ENCODE measurements at regions not wholly inside any gene's neighbourhood (a gene's known extent, or its start where the extent isn't known, plus 50 kb on each side); places are given as distances from the start of the nearest gene placed in this dataset.
"Not testable (repeated sequence)": the region's sequence is repeated elsewhere in the genome, so short reads cannot be mapped to it uniquely, and the experiment has no call there.

GRCh38 chr7:69110450-69111050, 487.7 kb upstream of the AUTS2 start:
- no peak overlapping the region for H3K27ac Mint-ChIP-seq
- H3K9me3 Mint-ChIP-seq (ENCODE audit: low read depth): peaks cover 7% of the 10 kb centered on the region
- no peak for ATAC-seq
- H3K36me3 Mint-ChIP-seq: no peaks in the 10 kb centered on the region
- CTCF ChIA-PET: no interaction called here
- H3K4me1 Mint-ChIP-seq: no peaks in the 10 kb centered on the region
- no peak overlapping the region for H3K4me3 Mint-ChIP-seq
- no peaks in the 10 kb centered on the region for H3K27me3 Mint-ChIP-seq
- no peak for DNase-seq

DNA sequence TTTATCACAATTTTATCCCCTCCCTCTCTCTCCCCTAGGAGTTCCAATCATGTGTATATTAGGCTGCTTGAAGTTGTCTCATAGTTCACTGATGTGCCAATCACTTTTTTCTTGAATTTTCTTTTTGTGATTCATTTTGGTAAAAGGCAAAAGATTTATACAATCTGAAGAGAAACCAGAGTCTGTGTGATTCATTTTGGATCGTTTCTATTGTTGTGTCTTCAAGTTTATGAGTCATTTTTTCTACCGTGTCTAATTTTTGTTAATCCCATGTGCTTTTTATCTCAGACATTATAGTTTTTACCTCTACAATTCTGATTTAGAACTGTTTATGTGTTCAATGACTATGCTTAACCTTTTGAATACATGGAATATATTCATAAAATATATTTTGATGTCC, 483.9 kb upstream of the AUTS2 start:
- Mint-ChIP-seq H3K4me3 (no peak overlapping the region), H3K4me1 (no peaks in the 10 kb centered on the region), H3K27ac (no peak overlapping the region), H3K36me3 (no peaks in the 10 kb centered on the region), H3K27me3 (no peaks in the 10 kb centered on the region), H3K9me3 (ENCODE audit: low read depth) (peaks cover 9% of the 10 kb centered on the region)
- ATAC-seq (no peak), DNase-seq (no peak)
- CTCF ChIA-PET: no interaction called here

DNA sequence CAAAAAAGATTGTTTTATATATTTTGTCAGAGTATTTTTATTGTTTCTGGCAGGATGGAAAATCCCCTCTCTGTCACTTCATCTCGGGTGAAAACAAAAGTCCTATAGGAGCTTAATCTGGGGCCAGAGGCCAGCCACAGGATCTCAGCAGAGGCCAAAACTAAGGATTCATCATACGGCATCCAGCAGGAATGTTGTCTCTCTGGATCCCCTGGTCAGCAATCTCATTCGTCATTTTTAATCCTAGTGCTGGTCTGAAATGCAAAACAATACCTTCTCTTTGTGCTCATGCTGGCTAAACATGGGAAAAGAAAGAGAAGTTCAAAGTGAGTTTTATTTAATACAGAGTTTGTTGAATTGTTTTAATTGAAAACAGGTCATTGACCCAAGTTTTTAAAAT, 482.5 kb upstream of the AUTS2 start:
- DNase-seq (no peak), ATAC-seq (no peak)
- no peak overlapping the region for H3K27ac Mint-ChIP-seq
- CTCF ChIA-PET: no interaction called here
- no peaks in the 10 kb centered on the region for H3K27me3 Mint-ChIP-seq
- H3K4me1 Mint-ChIP-seq: no peaks in the 10 kb centered on the region
- peaks cover 5% of the 10 kb centered on the region for H3K9me3 Mint-ChIP-seq (ENCODE audit: low read depth)
- no peaks in the 10 kb centered on the region for H3K36me3 Mint-ChIP-seq
- no peak overlapping the region for H3K4me3 Mint-ChIP-seq

- CTCF ChIA-PET; H3K27ac Mint-ChIP-seq; ATAC-seq; DNase-seq; H3K27me3 Mint-ChIP-seq; H3K4me3 Mint-ChIP-seq; H3K36me3 Mint-ChIP-seq; H3K4me1 Mint-ChIP-seq; H3K9me3 Mint-ChIP-seq (ENCODE audit: low read depth): not testable (repeated sequence)
These were observed 482.1 kb upstream of the AUTS2 start for GRCh38 chr7:69116196-69116595.

DNA sequence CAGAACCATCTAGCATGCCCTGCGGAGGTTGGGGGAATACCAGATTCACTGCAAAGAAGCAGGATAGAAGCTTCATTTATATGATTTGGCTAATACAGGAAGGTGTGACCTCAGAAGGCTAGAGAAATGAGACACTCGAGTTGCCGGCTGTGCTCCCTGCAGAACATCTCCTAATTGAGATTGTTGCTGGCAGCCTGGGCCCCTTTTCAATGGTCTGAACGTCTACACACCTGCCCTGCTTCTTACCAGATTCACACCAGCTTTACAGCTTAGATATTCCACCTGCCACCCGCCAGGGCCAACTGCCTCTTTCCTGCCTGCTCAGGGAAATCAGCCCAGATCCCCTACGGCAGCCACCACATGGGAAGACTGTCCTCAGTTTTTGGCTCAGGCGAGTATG, 475.3 kb upstream of the AUTS2 start:
- no peak for ATAC-seq
- no peaks in the 10 kb centered on the region for H3K4me1 Mint-ChIP-seq
- DNase-seq: no peak
- no peak overlapping the region for H3K27ac Mint-ChIP-seq
- CTCF ChIA-PET: no interaction called here
- H3K27me3 Mint-ChIP-seq: no peaks in the 10 kb centered on the region
- H3K9me3 Mint-ChIP-seq (ENCODE audit: low read depth): peaks cover 13% of the 10 kb centered on the region
- no peaks in the 10 kb centered on the region for H3K36me3 Mint-ChIP-seq
- no peak overlapping the region for H3K4me3 Mint-ChIP-seq

- no peak for ATAC-seq
- Mint-ChIP-seq H3K27me3 (no peaks in the 10 kb centered on the region), H3K36me3 (no peaks in the 10 kb centered on the region), H3K9me3 (ENCODE audit: low read depth) (peaks cover 18% of the 10 kb centered on the region), H3K4me1 (no peaks in the 10 kb centered on the region), H3K4me3 (no peak overlapping the region), H3K27ac (no peak overlapping the region)
- DNase-seq: no peak
- CTCF ChIA-PET: no interaction called here
These were observed 471.3 kb upstream of the AUTS2 start for GRCh38 chr7:69126896-69127479.

- no peaks in the 10 kb centered on the region for H3K4me1 Mint-ChIP-seq
- H3K27ac Mint-ChIP-seq: no peak overlapping the region
- no peak for ATAC-seq
- CTCF ChIA-PET: no interaction called here
- no peak for DNase-seq
- no peaks in the 10 kb centered on the region for H3K27me3 Mint-ChIP-seq
- no peak overlapping the region for H3K4me3 Mint-ChIP-seq
- H3K36me3 Mint-ChIP-seq: no peaks in the 10 kb centered on the region
- H3K9me3 Mint-ChIP-seq (ENCODE audit: low read depth): peaks cover 24% of the 10 kb centered on the region
These were observed 468.8 kb upstream of the AUTS2 start for GRCh38 chr7:69129524-69129923.

GRCh38 chr7:69129951-69130350, 468.3 kb upstream of the AUTS2 start:
- no peaks in the 10 kb centered on the region for H3K27me3 Mint-ChIP-seq
- no peaks in the 10 kb centered on the region for H3K4me1 Mint-ChIP-seq
- no peak overlapping the region for H3K4me3 Mint-ChIP-seq
- no peak for DNase-seq
- H3K9me3 Mint-ChIP-seq (ENCODE audit: low read depth): peaks cover 21% of the 10 kb centered on the region
- H3K36me3 Mint-ChIP-seq: no peaks in the 10 kb centered on the region
- CTCF ChIA-PET: no interaction called here
- no peak overlapping the region for H3K27ac Mint-ChIP-seq
- ATAC-seq: no peak

GRCh38 chr7:69130396-69130795, 467.9 kb upstream of the AUTS2 start:
- no peaks in the 10 kb centered on the region for H3K27me3 Mint-ChIP-seq
- CTCF ChIA-PET: no interaction called here
- no peaks in the 10 kb centered on the region for H3K4me1 Mint-ChIP-seq

DNA sequence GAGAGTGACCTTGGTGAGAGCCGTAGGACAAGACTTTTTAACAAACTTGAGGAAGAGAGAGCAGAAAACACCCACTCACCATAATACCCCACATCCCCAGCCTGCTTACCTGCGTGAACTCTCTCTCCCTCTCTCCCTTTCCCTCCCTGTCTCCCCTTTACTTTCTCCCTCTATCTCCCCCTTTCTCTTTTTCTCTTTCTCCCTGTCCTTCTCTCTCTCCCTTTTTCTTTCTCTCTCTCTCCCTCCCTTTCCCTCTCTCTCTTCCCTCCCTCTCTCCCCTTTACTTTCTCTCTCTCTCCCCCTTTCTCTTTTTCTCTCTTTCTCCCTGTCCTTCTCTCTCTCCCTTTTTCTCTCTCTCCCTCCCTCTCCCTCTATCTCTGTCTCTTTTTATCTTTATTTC, 464.0 kb upstream of the AUTS2 start:
- H3K4me1 Mint-ChIP-seq: no peaks in the 10 kb centered on the region
- no peak overlapping the region for H3K4me3 Mint-ChIP-seq
- peaks cover 25% of the 10 kb centered on the region for H3K9me3 Mint-ChIP-seq (ENCODE audit: low read depth)
- no peak overlapping the region for H3K27ac Mint-ChIP-seq
- H3K27me3 Mint-ChIP-seq: no peaks in the 10 kb centered on the region
- ATAC-seq (no peak), DNase-seq (no peak)
- no peaks in the 10 kb centered on the region for H3K36me3 Mint-ChIP-seq
- CTCF ChIA-PET: no interaction called here

More at GRCh38 chr7:69130396-69130795, 467.9 kb upstream of the AUTS2 start:
- Mint-ChIP-seq H3K27ac (no peak overlapping the region), H3K4me3 (no peak overlapping the region), H3K36me3 (no peaks in the 10 kb centered on the region), H3K9me3 (ENCODE audit: low read depth) (peaks cover 22% of the 10 kb centered on the region)
- no peak for DNase-seq
- no peak for ATAC-seq

DNA sequence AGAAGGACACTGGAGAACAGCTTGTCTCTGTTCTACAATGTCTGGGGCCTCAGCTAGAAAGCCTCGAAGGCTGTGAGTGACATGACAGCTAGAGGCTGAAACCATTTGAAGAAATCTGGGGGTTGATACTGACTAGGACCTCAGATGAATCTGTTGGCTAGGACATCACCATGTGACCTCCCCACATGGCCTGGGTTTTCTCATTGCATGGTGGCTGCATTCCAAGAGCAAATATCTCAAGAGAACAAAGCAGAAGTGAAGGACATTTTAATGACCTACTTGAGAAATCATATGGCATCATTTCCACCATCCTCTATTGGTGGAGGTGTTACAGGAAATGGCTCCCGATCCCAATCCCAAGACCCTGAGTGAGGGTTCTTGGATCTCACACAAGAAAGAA, 450.6 kb upstream of the AUTS2 start:
- CTCF ChIA-PET: no interaction called here
- no peak overlapping the region for H3K27ac Mint-ChIP-seq
- peaks cover 2% of the 10 kb centered on the region for H3K36me3 Mint-ChIP-seq
- no peak for DNase-seq
- no peaks in the 10 kb centered on the region for H3K27me3 Mint-ChIP-seq
- no peak overlapping the region for H3K4me3 Mint-ChIP-seq
- no peaks in the 10 kb centered on the region for H3K4me1 Mint-ChIP-seq
- no peak for ATAC-seq
- peaks cover 13% of the 10 kb centered on the region for H3K9me3 Mint-ChIP-seq (ENCODE audit: low read depth)

DNA sequence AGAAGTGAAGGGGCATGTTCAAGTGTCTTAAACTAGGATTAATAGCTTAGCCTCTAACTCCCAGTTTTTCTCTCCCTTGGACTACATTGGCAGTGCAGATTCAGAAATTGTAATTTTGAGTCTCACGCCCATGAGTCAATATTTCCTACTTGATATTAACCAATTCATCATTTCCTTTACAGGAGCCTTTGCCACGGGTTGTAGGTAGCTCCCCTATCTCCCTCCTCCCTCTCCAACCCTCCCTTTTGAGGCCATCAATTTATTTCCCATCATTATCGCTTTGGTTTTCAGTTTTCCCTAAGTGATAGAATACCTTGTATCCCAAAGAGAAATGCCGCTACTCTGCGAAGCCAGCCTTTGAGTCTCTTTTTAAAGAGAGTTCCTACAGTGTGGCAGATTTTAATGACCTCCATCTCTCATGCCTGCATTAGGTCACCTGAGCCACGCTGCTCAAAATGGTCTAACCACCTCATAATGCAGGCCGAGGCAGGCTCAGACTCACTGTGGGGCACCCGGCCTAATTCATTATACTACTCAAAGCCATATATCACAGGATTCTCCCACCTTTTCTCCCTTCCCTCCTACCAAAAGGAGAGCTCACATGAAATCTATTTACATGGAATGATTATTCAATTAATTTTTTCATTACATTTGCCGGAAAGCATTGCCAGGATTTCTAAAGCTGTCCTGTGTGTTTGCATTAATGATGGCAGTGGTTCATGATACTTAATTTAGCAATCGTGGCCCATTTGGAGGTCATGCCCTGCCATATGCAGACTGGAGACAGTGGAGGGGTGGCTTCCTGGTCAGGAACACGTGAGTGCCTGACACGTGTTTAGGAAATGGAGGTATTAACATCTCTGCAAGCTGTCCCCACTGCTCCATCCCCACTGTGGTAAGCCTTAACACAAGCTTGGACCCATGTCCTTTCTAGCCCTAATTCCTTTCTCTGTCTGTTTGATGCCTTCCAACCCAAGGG, 448.2 kb upstream of the AUTS2 start:
- H3K4me1 Mint-ChIP-seq: no peaks in the 10 kb centered on the region
- no peak overlapping the region for H3K4me3 Mint-ChIP-seq
- no peaks in the 10 kb centered on the region for H3K27me3 Mint-ChIP-seq
- H3K9me3 Mint-ChIP-seq (ENCODE audit: low read depth): peaks cover 16% of the 10 kb centered on the region
- ATAC-seq: no peak
- H3K36me3 Mint-ChIP-seq: peaks cover 2% of the 10 kb centered on the region
- no peak overlapping the region for H3K27ac Mint-ChIP-seq
- CTCF ChIA-PET: no interaction called here
- DNase-seq: no peak

DNA sequence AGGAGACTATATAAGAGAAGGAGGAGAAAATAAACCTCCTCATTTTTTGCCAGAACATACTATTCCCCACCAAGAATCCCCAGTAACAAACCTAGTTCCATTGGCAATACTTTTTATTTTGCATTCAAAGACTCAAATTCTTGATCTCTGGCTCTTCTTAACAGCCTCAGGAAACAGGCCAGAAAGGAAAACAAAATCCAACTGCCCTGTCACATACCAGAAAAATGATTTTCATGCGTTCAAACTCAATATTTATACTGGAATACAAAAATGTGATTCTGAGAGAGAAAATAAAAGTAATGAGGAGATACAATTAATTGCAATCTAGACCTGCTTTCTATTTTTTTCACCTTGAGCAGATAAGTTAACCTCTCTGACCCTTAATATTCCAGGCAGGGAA, 435.9 kb upstream of the AUTS2 start:
- H3K4me1 Mint-ChIP-seq: no peaks in the 10 kb centered on the region
- no peak overlapping the region for H3K4me3 Mint-ChIP-seq
- CTCF ChIA-PET: no interaction called here
- no peak overlapping the region for H3K27ac Mint-ChIP-seq
- ATAC-seq (no peak), DNase-seq (no peak)
- H3K9me3 Mint-ChIP-seq (ENCODE audit: low read depth): peaks cover 12% of the 10 kb centered on the region
- no peaks in the 10 kb centered on the region for H3K27me3 Mint-ChIP-seq
- H3K36me3 Mint-ChIP-seq: no peaks in the 10 kb centered on the region
